ENCODE measurements at regions not wholly inside any gene's neighbourhood (a gene's known extent, or its start where the extent isn't known, plus 50 kb on each side); places are given as distances from the start of the nearest gene placed in this dataset.
A peak's percentile ranks its signal among the peaks of the same experiment; 100 is the strongest.

GRCh38 chr10:30793093-30793492, 163.5 kb upstream of the LYZL2 start:
- DNase-seq (ENCODE audit: low spot score): no peak

DNA sequence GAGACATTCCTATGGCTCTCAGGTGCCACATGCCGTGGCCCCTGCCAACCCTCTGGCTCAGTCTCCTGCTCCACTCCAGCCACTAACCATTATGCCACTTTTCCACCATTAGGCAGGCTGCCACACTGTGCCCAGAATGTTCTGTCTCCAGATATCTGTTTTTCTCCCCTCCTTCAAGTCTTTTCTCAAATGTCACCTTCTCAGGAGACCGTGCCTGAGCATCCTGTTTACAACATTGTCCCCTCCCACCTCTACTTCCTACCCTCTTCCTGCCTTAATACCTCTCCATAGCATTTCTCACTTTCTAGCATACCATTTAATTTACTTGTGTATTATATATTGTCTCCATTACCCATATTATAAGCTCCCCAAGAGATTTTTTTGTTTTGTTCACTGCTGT, 162.5 kb upstream of the LYZL2 start:
- no peak for DNase-seq (ENCODE audit: low spot score)

- no peak for DNase-seq (ENCODE audit: low spot score)
Observed at GRCh38 chr10:30791197-30791611, 161.7 kb upstream of the LYZL2 start.

DNA sequence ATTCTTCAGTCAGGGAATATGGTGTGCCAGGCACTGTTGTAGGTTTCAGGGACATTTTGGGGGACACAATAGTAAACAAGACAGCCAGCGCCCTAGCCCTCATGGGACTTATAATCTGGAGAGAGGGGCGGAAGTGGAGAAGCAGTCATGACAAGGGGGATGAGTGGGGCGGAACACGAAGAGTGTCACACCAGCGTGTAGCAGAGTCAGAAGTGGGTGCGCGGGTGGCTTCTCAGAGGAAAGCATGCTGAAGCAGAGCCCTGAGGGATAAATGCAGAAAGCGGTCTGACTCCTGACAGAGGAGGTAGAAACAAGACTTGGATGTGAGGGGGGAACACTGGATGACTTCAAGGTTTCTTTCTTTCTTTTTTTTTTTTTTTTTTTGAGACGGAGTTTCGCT, 160.3 kb upstream of the LYZL2 start:
- DNase-seq (ENCODE audit: low spot score): no peak

DNA sequence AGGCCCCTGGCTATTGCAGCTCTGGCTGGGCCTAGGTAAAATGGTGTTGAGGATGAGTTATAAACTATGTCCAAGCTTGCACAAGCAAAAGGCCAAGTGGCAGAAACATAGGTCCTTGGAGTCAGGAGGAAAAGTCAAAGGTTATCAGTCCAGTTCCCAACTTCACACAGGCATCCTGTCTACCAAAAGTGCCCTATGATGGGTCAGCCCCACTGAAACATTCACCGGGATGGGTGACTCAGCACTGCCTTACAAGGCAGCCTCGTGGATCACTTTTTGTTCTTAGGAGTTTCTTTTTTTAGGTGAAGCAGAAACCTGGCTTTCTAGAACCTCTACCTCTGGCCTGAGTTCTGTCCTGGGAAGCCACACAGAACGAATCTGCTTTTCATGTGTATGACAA, 158.8 kb upstream of the LYZL2 start:
- no peak for DNase-seq (ENCODE audit: low spot score)

DNA sequence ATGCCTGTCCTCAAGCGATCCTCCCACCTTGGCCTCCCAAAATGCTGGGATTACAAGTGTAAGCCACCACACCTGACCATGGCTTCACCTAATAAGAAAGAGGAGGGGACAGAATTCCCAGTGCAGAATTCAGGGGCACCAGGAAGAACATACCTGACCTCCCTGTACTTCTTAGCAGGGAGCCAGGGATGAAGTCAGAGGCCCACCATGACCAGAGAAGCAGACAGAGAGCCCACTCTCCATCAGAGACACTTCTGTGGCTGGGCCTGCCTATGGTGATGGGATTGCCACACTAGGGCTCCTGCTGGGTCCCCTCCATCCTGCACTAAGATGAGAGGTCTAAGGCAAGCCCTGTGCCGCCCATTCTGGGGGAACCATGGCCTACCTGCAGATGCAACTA, 157.4 kb upstream of the LYZL2 start:
- no peak for DNase-seq (ENCODE audit: low spot score)

- DNase-seq (ENCODE audit: low spot score): no peak
Observed at GRCh38 chr10:30786131-30786530, 156.6 kb upstream of the LYZL2 start.

DNA sequence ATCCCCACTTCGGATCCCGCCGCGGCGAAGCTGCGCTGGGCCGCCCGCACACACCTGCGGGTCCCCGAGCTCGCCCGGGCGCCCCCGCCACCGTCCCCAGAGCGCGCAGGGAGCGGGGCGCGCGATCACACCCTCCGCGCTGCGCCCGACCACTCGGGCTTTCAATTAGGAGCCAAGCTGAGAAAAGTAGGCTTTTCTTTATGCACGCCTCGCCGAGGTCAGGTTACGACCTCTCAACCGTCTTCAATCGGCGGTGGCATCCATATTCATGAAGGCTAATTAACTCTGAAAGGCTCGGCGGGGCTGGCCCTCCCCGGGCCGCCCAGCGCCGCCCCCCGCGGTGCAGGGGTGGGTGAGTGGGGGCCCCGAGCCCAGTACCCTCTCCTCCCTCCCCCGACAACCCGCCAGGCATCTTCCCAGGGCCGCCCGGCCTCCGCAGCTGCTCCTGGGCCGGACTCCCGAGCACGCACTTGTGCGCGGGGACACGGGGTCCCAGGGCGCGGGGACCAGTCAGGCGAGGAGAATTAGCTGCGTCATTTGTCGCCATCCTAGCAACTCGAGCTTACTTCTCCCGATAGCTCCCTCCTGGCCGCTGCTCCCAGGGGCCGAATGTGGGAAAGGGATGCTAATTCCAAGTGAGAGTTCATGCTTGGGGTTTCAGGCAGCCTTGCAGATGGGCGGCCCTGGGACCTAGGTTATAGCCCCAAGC, 155.5 kb upstream of the LYZL2 start:
- peak; percentile 34 for DNase-seq (ENCODE audit: low spot score)

DNA sequence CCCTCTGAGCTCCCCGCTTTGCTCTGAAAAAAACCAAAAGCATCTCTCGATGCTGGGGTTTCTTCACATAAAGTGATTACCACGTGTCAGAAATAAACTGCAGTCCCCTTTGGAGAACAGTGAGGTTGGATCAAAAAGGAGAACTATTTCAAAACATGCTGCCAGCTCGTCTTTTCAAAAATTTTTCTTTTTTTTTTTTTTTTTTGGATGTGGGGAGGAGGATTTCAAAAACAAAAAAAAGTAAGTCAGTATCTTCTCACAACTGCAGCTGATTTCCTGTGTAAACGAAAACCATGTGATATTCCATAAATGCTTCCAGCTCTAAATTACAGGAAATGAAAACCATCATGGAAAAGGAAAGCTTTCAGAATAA, 155.0 kb upstream of the LYZL2 start:
- no peak for DNase-seq (ENCODE audit: low spot score)

DNA sequence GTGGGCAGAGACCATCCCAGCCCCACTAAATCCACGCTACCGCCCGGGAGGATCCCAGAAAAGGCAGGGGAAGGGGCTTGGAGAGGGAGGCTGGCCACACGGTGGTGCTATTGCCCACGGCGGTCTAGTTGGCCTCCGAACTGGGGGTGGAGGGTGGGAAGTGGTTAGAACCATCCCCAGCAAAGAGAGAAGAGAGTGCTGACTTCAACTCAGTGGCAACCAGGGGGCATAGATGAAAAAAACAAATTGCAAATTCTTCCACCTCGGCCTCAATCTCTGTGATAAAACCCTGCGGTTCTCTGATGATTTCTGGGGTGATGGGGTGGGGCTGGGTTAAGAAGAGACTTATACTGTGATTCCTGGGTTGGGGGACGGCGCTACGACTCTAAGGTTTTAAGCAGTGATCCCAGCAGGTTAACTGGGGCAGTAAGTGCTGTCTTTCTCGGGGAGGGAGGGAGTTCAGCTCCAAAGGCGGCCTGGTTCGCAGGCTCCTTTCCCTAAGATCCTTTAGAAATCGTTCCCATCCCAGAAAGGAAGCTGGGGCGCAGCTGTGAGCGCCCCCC, 154.5 kb upstream of the LYZL2 start:
- peak; percentile 84 for DNase-seq (ENCODE audit: low spot score)

DNA sequence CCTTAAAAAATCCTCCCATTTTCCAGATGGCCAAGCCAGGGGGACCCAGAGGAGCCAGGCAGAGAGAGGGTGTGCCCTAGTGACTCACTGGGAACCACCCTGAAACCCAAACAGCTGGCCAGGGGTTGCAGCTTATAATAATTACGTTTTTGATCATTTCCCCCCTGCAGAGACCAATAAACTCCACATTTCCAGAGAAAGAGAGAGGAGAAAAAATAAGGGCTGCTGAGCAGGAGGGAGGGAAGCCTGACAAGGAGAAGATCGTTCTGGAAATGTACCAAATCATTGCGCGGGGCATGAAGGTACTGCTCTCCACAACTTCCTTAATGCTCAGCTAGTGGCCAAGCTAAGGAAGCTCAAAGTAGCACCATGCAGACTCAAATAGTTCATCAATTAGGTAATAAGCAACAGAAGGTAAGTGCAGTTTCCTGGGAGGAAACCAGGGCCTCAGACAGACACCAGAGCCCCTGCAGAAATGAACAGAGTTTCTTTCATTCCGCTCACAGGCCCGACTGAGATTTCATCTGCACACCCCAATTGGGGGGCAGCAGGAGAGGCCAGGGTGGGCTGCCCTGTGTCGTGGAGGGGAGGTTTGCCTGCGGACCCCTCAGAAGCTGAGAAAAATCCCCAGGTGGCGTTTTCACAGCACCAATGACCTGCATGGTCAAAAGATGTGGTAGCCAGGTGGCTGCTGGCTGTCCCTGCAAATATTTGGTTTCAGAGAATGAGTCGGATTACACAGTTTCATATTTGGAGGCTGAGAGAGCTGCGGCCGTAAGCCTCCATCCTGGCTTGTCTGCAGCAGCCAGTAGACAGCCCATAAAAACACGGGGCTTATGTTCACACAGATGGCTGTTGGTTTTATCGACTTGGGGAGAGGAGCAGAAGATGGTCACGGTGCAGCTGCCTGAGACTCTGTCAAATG, 153.2 kb upstream of the LYZL2 start:
- no peak for DNase-seq (ENCODE audit: low spot score)

DNA sequence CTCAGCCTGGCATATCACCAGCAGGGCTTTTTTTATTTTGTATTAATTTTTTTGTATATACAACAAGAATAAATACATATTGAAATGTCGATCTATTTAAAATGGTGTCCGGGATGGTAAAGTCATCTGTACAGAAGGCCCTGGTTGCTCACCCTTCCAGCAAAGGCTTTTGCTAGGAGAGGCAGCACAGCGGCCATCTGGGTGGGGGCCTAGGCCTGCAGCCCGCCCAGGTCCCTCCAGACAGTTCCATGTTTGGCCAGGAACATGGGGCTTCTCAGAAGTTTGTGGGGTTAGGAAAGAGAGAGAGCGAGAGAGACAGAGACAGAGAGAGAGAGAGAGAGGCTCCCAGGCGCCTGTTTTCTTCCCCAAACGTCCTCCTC, 152.6 kb upstream of the LYZL2 start:
- no peak for DNase-seq (ENCODE audit: low spot score)

GRCh38 chr10:30781670-30782121, 152.1 kb upstream of the LYZL2 start:
- no peak for DNase-seq (ENCODE audit: low spot score)

DNA sequence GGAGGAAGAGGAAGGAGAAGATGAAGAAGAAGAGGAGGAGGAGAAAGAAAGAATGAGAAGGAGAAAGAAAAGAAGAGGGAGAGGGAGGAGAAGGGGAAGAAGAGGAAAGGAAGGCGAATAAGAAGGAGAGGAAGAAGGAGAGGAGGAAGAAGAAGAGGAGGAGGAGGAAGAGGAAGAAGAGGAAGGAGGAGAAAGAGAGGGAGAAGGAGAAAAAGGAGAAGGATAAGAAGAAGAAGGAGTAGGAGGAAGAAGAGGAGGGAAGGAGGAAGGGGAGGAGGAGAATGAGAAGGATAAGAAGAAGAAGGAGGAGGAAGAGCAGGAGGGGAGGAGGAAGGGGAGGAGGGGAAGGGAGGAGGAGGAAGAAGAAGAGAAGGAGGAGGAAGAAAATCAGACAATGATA, 149.2 kb upstream of the LYZL2 start:
- DNase-seq (ENCODE audit: low spot score): no peak

DNA sequence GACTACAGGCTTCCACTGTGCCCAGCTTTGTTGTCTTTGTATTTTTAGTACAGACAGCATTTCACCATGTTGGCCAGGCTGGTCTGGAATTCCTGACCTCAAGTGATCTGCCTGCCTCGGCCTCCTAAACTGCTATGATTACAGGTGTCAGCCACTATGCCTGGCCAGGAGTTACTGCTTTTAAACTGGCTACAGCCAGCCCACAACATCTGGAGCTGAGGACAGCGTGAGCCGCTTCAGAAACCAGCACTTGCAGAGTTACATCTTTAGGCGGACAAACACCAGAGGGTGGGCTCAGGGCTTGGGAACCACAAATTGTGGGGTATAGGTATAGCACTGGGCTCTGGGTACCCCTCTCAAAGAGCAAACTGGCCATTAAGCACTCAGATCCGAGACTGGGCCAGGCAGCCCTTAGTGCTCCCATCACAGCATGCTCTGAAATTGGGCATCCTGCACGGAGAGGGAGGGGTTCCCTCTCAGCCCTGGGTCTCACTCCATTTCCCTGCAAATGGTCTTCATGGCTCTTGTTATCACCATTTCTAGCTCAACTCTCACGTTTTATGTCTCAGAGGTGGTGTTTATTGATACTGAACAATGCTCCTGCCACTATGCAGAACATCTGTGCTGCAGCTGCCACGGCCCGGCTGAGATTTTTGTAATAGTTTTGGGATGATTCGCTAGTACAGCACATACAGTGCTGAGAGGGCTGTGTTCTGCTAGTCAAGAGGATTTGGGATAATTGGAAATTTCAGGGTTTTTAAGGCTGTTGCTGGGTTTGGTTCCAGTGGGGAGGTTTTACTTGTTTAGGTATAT, 146.4 kb upstream of the LYZL2 start:
- no peak for DNase-seq (ENCODE audit: low spot score)

DNA sequence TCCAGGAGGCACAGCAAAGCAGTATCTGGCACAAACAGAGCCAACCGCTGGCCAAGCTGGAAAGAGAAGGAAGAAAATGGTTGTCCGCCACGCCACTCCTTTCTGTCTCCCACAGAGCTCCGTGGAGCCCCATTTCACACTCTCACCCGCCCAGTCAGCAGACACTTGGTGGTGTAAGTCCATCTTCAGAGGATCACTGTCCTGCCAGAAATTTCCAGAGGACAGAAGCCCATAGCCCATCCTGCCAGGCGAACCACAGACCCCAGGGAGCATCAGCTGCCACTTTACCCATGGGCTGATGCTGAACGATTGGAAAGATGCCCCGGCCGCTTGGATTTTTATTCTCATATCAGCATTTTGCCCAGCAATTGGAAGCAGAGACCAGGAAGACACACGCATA, 144.7 kb upstream of the LYZL2 start:
- DNase-seq (ENCODE audit: low spot score): no peak

GRCh38 chr10:30773501-30773900, 143.9 kb upstream of the LYZL2 start:
- no peak for DNase-seq (ENCODE audit: low spot score)

DNA sequence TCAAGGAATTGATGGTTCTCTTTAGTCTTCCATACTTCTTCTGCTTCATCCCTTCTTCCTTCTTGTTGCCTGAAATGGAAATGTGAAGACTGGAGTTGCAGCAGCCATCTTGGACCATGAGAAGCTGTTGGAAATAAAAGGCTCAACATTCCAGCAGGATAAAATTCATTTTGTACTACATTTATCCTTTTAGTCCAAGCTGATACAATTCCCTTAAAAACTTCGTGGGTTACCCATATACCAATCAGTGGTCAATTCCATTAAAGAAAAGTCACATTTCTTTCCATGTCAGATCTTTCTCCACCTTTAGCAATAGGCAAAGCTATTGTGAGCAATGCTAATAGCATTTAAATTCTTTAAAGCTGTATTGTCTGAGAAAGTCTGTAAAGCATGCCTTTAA, 141.3 kb upstream of the LYZL2 start:
- no peak for DNase-seq (ENCODE audit: low spot score)

- DNase-seq (ENCODE audit: low spot score): no peak
Observed at GRCh38 chr10:30770229-30770628, 140.7 kb upstream of the LYZL2 start.

GRCh38 chr10:30769361-30769760, 139.8 kb upstream of the LYZL2 start:
- no peak for DNase-seq (ENCODE audit: low spot score)

GRCh38 chr10:30765616-30766015, 136.1 kb upstream of the LYZL2 start:
- DNase-seq (ENCODE audit: low spot score): no peak

DNA sequence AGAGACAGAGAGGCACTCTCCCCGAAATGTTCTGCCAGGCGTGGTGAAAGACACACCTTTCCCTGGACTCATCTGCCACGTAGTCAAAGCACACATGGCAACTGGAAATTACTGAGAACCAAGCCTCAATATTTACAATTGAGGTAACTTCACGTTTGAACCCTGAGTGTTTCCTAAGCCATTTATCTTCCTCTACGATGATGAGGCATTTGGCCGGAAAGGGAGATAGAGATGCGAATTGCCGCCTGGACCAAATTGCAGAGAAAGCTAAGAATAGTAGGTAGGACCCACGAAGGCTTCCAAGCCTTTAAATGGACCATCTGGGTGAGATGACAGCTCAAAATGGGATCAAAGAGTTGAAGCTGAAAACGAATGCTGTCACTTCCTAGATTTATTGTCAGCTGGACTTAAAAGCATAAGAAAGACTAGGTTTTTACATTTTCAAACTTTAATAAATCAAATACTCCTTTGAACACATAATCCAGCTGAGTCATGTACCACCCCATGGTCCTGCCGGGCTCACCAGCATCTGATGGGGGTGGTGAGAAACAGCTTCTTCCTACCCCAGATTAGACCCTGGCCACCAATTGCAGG, 135.6 kb upstream of the LYZL2 start:
- DNase-seq (ENCODE audit: low spot score): no peak
